HG03045 (cell line): ENCODE measurements at regions not wholly inside any gene's neighbourhood (a gene's known extent, or its start where the extent isn't known, plus 50 kb on each side); places are given as distances from the start of the nearest gene placed in this dataset.
"Not testable (repeated sequence)": the region's sequence is repeated elsewhere in the genome, so short reads cannot be mapped to it uniquely, and the experiment has no call there.

Experiments used
- ATAC-seq: cut with Tn5 transposase; IDR thresholded peaks from one replicate; pipeline ENCODE4 v1.9.1; 2021; ENCODE audit warnings: mild to moderate bottlenecking, moderate library complexity; ENCODE audit not compliant: unreplicated experiment

DNA sequence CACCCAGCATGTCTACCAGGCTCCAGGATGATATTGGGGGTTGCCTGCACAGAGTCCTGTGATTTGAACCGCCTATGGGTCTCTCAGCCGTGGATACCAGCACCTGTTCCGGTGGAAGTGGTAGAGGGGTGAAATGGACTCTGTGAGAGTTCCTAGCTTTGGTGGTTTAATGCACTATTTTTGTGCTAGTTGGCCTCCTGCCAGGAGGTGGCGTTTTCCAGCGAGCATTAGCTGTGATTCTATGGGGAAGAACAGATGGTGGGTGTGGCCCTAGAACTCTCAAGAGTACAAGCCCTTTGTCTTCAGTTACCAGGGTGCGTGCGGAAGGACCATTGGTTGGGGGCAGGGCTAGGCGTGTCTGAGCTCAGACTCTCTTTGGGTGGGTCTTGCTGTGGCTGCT, 316.9 kb upstream of the AMOT start:
- ATAC-seq, result no peak

DNA sequence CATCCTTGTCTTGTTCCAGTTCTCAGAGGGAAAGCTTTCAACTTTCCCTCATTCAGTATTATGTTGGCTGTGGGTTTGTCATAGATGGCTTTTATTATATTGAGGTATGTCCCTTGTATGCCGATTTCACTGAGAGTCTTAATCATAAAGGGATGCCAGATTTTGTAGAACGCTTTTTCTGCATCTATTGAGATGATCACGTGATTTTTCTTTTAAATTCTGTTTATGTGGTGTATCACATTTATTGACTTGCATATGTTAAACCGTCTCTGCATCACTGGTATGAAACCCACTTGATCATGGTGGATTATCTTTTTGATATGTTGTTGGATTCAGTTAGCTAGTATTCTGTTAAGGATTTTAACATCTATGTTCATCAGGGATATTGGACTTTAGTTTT, 313.7 kb upstream of the AMOT start:
- not testable (repeated sequence) for ATAC-seq

DNA sequence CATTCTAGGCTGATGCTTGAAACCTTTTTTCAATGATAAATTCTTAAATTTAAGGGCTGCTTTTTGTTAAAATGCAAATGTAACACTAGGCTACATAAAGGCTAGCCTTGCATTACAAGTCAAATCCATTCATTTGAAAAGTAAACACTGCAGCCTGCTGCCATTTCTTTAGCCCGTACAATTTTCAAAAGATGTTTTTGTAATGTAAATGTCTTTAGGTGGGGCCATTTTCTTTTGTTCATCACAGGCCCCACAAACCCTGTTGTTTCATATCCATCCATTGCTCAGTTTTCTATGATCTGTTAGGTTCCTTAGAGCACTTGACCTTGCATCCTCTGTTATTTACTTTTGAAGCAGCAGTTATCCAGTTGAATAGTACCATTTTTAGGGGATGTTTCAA, 296.2 kb upstream of the AMOT start:
- no peak for ATAC-seq

DNA sequence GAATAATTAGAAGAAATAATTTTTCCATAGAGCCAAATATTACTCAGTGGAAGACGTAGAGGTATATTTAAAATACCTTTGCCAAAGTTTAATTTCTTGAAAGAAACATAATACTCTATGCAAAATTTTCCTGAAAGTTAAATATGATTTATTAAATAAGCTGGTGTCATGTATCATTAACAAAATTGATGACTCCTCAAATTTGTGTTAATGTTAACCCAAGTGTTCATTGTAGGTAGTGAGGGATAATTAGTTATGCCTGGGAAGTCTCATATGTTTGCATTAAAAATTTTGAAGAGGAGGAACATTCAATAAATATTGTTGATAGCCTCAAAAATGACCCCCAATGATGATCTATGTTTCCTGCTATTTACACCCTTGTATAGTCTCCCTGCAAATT, 292.7 kb upstream of the AMOT start:
- ATAC-seq, result no peak

DNA sequence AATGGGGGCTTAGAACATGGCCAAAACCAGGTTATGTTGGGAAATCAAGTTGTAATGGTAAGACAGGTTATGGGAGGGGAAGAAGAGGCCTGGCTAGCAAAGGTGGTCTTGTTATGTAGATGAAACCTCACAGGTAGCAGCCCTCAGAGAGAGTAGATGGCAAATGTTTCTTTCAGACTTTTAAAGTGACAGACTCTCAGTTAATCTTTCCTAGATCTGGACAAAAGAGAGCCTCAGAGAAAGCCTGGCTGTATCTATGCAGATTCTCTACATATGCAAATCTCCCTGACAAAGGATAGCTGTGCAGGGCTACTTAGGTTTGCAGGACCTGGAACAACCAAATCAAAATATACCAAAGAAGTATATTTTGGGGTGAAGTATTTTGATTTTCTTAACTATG, 284.1 kb upstream of the AMOT start:
- ATAC-seq, result no peak

DNA sequence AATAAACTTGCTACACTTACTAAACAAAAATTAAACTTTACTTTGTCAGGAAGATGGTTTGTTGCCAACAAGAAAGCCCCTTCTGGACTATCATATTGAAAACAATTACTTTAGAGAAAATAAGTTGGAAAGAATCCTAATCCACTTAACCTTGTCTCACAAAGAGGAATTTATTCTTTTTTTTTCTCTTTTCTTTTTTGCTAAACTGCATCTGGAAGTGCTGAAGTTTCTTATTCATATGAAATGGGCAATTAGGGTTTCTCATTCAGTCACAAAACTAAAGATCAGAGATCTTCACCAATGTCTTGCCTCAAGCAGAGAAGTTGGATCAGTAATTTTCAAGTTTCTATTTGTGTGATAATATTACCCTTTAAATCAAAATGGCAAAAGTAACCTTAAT, 234.9 kb upstream of the AMOT start:
- ATAC-seq, result no peak

DNA sequence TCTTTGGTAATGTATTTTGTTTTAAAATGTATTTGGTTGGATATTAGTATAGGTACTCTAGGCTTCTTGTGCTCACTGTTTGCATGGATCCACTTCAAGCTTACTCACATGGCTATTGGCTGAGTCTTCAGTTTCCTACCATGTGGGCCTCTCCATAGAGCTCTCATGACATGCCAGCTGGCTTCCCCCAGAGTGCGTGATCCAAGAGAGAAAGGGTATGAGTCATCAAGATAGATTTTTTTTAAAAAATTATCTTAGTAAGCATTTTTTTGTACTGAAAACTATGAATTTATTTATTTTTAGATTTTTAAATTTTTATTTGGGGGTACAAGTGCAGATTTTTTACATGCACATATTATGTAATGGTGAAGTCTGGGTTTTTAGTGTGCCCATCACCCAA, 219.1 kb upstream of the AMOT start:
- ATAC-seq, result no peak

DNA sequence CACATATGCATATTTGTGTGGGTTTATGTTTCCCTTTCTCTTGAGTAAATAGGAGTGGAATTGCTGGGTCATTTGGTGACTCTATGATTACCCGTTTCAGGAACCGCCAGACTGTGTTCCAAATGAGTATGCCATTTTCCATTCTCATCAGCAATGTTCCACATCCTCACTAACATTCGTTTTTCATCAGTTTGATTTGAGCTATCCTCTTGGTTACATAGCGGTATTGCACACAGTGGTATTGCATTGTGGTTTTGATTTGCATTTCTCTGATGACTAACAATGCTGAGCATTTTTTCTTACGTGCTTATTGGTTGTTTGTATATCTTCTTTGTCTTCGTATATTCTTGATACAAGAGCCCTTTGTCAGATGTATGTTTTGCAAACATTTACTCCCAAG, 218.0 kb upstream of the AMOT start:
- no peak for ATAC-seq

DNA sequence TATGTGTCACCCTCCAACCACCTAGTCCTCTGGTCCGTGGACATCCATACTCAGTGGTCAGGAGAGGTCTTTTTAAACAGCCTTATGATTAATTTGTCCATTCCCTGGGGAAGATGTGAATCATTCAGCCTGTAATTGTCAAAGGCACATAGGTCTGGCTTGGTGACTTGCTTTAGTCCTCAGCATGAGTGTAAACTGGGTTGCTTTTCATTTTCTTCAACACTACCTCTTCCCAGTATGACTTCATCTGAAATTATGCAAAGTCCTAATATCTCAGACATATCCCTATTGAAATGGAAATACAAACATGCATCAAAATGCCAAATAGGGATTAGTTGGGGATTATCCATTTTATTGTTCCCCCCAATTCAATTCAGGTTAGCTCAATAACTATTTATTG, 208.3 kb upstream of the AMOT start:
- ATAC-seq, result no peak

DNA sequence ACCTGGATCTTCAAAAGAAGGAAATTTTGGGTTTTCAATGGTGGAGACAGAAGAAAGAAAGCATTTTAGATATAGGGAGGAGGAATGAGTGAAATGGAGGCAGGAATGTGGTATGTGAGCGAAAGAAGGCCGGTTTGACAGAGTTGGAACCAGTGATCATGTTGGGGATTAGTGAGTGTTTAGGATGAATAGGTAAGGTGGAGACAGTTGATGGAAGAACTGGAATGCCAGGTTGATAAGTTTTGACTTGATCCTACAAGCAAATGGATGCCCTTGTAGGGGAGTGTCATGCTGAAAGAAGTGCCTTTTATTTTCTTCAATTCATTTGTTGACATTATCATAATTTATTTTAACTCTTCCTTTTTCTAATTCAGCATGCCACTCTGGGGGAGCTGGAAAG, 207.8 kb upstream of the AMOT start:
- ATAC-seq, result no peak

DNA sequence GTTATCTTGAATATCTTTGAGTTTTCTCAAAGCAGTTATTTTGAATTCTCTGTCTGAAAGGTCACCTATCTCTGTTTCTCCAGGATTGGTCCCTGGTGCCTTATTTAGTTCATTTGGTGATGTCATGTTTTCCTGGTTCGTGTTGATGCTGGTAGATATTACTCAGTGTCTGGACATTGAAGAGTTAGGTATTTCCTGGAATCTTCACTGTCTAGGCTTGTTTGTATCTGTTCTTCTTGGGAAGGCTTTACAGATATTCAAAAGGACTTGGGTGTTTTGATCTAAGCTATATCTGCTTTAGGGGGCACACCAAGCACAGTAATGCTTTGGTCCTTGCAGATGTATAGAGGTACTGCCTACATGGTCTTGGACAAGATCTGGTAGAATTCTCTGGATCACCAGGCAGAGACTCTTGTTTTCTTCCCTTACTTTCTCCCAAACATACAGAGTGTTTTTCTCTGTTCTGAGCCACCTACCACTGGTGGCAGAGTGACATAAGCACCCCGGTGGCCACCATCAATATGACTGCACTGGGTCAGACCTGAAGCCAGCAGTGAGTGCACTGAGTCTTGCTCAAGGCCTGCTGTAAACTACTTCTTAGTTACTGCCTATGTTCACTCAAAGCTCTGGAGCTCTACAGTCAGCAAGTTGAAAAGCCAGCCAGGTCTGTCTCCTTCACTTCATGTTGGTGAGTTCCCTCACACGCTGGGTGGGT, 193.5 kb upstream of the AMOT start:
- ATAC-seq, result no peak

DNA sequence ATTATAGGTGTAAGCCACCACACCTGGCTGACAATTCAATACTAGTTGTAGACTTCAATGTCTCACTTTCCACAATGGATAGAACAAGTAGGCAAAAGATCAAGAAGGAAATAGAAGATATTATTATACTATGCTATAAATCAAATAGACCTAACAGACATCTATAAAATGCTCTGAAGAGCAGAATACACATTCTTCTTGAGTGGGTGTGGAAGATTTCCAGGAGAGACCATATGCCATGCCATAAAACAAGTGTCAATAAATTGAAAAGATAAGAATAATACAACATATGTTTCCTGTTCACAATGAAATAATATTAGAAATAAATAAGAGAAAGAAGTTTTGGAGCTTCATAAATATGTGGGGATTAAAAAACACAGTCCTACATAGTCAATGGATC, 179.3 kb upstream of the AMOT start:
- ATAC-seq, result no peak

DNA sequence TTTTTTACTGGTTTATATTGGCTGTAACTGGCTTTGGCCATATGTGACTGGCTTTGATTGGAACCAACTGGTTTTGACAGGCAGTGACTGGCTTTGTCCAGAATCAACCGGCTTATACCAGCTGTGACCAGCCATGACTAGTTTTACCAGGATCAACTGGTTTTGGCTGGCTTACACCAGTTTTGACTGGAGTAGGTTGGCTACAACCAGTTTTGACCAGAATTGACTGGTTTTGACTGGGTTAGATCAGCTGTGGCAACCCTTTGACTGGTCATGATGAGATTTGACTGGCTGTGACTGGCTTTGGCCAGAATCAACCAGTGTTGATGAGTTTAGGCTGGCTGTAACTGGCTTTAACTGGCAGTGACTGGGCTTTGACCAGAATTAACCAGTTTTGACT, 169.2 kb upstream of the AMOT start:
- no peak for ATAC-seq

DNA sequence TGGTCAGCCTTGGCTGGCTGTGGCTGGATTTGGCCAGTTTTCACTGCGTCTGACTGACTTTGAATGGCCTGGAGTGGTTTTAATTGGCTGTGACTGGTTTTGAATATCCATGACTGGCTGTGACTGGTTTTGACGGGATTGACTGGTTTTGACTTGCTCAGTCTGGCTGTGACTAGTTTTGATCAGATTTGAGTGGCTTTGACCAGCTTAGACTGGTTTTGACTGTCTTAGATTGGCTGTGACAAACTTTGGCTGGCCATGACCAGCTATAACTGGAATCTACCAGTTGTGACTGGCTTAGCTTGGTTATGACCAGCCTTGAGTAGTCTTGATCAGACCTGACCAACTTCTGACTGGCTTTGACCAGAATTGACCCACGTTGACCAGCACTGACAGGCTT, 168.4 kb upstream of the AMOT start:
- ATAC-seq, result no peak

DNA sequence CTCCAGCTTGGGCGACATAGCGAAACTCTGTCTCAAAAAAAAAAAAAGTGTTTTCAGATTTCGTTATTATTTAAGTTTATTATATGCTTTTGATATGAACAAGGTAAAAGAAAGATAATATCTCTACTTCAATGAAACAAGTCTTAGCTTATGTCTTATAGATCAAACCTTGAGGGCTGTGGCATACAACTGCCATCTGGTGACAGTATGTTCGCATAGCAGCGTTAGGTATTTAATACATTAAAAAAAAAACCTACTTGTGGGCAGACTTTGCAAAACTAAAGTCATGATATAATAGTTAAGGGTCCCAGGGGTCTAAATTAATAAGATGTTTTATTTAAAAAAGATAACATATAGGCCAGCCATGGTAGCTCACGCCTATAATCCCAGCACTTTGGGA, 161.2 kb upstream of the AMOT start:
- no peak for ATAC-seq

DNA sequence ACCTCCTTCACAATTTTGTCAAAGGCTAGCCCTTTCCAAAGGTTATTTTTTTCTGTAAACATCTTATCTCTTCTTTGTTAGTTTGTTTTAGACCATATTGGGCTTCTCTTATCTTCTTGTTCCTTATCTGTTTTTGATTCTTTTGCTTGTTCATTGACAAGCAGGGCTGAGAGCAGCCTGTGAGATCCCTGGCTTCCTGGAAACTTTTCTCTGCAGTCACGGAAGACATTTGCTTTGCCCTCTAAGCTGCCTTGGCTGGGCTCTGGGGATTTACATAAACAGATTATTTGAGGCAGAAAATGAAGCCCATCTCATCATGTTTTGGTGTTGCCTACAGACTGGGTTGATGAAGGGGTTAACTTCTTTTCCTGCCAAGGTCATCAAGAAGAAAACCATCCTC, 157.4 kb upstream of the AMOT start:
- ATAC-seq, result no peak

DNA sequence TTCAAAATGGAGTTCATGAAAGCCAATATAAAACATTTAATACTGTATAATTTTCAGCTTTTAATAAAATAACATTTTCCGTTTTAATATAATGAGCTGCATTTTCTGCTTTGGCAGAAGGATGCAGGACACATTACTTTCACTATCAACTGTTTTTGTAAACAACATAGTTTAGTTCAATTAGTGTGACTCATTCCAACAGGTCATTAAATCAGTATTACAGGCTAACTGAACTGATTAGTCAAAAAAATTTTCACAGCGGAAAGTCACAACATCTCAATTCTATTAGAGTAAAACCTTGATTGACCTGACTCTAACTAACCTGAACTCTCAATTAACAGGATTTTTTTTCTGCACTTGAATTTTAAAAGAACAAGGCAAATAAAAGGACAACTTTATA, 151.2 kb upstream of the AMOT start:
- no peak for ATAC-seq

DNA sequence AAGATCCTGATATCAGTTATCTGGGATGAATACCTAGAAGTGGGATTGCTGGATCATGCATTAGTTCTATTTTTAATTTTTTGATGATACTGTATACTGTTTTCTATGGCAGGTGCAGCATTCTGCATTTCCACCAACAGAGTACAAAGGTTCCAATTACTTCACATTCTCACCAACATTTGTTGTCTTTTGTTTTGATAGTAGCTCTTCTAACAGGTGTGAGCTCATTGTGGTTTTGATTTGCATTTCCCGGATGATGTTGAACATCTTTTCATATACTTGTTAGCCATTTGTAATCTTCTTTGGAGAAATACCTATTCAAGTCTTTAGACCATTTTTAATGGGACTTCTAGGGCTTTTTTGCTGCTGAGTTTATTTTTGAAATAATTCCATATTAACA, 139.2 kb upstream of the AMOT start:
- no peak for ATAC-seq

DNA sequence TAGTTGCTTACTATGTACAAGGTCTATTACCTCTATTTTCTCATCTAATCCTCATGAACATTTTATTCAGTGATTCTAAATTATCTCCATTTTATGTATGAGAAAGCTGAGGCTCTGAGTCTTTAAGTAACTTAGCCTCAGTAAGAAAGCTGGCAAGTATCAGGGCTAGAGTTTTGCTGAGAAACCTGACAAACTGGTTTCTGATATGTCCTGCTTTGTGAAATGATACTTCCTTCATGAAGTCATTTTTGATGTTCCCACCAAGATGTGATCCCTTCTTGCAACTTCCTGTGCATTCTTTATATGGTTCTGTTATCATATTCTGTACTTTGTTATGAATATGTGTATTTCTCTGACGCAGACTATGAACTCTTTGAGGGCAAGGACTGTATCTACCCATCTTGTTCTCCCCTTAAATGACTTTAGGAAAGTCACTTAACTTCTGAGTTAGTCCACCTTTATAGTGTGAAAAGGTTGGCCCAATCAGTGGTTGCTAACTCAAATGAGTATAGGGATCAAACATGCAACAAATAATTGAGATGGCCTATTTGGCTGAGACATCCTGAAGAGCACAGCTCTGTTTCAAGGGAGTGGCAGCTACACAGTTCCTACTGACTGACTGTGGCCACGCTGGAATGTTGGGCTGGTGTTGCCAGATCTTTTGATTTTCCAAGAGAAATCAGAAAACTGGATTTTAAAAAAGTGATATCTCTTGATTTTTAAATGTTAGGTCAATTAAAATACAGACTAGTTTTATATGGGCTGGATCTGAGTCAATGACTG, 127.9 kb upstream of the AMOT start:
- no peak for ATAC-seq

DNA sequence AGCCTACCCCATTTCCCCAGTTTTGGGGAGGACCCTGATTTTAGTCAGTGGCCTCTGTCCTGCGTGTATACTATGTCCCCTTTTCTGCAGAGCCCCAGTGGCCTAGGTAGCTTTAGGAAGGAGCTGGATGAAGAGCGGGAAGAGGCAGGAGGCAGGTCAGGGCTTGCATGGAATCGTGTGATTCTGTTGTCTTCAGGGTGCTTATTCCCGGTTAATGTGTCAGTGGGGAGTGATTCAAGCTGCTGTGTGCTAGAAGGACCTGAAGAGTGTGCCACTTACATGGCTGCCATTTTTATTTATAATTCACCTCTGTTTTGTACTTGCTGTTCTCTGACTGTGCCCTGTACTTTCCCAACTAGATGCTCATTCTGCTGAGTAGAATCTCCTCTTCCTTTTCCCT, 127.3 kb upstream of the AMOT start:
- ATAC-seq, result no peak

DNA sequence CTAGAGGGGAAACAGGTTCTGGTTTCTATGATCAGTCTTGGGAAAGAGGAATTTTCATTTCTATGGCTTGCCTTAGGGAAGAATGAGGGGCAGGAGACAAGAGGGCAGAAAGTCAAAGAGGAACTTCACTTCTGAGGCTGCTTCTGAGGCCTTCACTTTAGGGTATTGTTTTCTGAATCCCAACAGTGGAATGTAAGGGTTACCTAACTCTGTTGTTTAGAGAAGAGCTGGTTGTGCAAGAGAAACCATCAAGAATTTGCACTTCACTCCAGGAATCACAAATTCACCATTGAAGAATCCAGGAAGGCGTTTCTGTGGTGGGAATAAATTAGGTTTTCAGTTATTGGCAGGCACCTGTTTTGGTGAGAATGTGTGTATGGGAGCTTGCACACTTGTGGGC, 126.7 kb upstream of the AMOT start:
- ATAC-seq, result no peak

DNA sequence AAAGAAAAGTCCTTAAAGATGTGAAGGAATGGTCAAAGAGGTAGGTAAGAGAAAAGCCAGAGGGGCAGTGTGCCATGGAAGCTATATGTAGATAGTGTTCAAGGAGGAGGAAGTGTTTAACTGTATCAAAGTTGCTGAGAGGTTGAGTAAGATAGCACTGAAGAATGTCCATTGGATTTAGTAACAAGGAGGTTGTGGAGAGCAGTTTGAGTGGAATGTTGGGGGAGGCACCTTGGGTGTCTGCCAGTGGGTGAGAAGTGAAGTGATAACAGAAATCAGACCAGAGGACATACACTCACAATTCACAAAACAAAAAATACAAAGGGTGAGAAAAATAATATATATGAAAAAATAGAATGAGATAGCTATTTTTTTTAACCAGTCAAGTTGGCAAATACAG, 121.3 kb upstream of the AMOT start:
- ATAC-seq, result no peak
